ENCODE measurements at regions not wholly inside any gene's neighbourhood (a gene's known extent, or its start where the extent isn't known, plus 50 kb on each side); places are given as distances from the start of the nearest gene placed in this dataset.

DNA sequence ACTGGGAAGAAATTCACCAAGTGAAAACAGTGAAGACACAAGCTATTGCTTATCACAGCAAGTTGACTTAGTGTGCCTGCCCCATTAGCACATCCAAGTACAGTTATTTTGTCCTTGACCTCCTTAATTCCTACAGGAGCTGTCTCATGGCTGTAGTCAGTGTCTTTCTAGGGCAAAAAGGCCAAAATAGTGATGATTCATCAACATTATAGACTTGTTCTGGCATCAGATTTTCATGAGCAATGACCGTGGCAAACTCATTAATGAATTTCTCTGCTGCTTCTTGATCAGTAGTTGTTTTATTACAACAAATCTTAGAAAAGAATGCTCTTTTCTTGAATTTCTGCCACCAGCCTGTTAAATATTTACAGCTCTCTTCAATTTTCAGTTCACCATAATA lies 1169.3 kb upstream of the DDX18 start:
- POLR2A ChIA-PET, result no interaction called here
- CTCF ChIA-PET, result no interaction called here

DNA sequence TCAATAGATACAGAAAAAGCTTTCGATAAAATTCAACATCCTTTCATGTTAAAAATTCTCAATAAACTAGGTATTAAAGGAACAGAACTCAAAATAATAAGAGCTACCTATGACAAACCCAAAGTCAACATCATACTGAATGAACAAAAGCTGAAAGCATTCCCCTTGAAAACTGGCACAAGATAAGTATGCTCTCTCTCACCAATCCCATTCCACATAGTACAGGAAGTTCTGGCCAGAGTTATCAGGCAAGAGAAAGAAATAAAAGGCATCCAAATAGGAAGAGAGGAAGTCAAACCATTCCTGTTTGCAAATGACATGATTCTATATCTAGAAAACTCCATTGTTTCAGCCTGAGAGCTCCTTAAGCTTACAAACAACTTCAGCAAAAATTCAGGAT lies 1145.8 kb upstream of the DDX18 start:
- CTCF ChIA-PET, result no interaction called here
- POLR2A ChIA-PET, result no interaction called here

DNA sequence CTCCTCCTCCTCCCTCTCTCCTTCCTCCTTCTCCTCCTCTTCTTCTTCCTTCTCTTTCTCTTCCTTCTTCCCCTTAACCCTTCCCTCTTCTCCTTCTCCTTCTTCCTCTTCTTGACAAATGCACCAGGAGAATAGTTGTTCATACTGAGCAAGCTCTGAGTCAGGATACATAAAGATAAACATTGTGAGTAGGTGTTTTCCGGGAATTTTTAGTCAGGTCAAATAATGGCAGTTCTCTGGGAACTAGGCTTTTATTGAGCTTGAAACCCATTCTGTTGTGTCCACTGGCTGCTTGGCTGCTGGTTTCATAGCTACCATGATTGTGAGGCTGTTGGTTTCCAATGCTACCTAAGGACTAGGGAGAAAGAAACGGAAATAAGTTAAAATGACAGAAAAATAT lies 1144.7 kb upstream of the DDX18 start:
- ChIA-PET CTCF (no interaction called here), POLR2A (no interaction called here)

DNA sequence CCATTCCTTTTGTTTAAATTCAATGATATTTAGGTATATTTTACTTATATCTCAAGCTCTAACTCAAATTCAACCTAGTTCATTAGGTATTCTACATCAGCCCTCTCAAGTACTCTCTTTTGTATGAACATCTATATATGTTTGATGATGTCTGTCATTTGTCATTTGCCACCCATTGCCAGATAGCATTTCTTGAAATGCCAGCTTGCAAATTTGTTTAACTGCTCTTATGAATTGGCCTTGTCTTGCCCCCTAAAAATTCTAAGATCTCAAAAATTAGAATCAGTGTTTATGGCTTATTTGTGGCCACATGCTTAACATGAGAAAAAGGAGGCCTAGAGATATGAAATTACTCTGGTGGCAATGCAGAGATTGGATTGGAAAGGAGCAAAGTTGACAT lies 1140.3 kb upstream of the DDX18 start:
- POLR2A ChIA-PET, result no interaction called here
- CTCF ChIA-PET, result no interaction called here

DNA sequence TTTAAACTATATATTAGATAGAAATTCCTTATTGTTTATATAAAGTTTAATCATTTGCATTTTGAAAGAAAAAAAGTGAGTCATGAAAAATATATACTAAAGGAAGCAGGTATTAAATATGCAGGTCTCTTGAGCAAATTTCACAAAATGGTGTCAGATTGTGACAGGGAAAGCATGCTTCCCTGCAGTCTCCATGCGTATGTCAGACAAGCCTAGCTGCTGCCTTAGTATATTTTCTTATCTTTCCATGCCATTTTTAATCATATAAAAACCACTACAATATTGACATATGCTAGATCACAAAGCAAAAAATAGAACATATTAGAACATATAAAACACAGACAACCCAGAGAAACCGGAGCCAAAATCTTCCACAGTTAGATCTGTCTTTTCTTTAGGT lies 1137.7 kb upstream of the DDX18 start:
- ChIA-PET POLR2A (no interaction called here), CTCF (no interaction called here)

DNA sequence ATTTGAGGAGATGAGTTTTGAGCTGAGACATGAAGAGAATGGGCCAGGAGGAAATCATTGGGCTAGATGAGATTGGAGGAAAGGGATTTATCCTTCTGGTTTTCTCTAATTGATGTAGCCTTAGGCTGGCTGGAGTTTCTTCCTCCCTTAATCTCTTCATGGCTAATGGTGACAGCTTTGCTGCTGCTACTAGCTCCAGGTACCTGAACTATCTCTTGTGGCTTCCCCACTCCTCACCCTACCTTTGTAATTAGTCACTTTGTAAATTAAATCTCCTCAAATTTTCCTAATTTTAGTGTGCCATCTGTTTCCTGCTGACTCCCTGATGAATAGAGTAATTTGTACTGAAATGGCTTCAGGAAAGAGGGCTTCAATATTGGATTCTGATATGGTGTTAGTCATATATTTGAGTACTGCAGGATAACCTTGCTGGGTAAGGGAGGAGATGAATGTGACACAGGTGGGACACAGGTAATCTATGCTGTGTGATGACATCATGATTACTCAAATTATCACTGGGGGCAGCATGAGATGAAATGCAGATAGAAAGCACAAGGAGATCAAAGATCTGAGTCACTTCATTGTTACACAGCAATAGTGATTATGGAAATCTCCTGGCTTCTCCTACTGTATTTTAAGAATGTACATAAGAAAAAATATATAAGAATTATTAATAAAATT lies 1134.1 kb upstream of the DDX18 start:
- ChIA-PET POLR2A (no interaction called here), CTCF (no interaction called here)

DNA sequence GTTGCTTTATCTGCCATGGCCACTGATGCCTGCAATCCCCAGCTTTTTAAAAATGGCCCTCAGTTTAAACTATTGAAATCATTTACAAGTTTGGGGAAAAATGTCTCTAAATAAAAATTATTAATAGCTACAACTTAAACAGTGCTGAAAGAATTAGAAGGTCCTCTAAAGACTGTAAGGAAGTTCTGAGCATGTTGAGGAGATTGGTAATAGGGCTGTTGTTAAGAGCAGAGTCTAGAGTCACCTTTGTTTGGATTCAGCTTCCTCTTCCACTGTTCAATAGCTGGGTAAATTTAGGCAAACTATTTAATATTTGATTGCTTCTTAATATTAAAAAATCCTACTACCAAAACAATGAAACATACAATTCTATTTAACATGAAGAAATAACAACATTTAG lies 1127.1 kb upstream of the DDX18 start:
- POLR2A ChIA-PET, result no interaction called here
- CTCF ChIA-PET, result no interaction called here

DNA sequence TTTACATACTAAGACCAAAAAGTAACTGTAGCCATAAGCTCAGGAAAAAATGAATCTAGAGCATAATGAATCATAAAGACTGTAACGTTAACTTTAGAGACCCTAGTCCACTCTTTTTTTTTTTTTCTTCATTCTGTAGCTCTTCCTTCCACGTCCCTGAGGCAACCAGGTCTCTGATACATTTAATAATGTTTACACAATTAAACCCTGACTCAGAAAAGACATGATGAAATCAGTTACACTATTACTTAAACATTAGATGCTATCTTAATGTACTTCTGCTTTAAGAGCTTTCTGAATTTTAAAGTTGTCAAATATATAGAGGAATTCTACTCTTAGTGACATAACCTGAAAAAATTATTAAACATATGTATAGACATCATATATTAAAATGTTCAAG lies 1121.5 kb upstream of the DDX18 start:
- CTCF ChIA-PET, result no interaction called here
- POLR2A ChIA-PET, result no interaction called here

DNA sequence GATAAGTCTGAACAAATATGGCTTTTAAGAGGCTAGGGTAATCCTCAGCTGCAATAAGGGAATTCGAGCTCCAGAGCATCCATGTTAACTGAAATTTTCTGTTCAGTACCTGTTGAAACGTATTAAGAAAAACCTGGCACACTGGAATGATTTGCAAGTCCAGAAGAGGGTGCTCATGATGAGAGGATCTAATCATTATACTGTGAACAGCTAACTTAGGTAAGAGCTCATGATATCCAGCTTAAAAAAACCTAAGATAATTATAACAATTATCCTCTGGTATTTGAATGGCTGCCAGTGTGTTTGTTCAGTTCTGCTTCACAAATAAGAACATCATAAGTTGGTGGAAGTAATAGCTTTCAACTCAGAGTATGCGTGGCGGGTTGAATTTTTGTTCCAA lies 1118.3 kb upstream of the DDX18 start:
- ChIA-PET POLR2A (no interaction called here), CTCF (no interaction called here)

DNA sequence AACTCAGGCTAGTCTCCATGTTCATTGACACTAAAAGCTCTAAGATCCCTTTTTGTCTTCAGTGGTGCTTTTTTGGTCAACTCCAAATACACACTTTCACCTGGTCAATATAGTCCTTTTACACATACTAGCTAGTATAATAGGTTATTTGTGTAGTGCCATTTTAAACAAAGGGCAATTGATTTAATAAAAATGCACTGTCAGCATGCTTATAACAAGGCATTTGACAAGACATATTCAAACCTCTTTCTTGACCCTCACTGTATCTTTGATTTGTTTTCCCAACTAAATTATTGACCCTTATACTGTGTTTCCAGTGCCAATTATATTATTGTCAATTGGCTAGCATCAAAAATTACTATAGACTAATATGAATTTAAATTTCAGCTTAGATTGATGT lies 1117.6 kb upstream of the DDX18 start:
- ChIA-PET POLR2A (no interaction called here), CTCF (no interaction called here)

DNA sequence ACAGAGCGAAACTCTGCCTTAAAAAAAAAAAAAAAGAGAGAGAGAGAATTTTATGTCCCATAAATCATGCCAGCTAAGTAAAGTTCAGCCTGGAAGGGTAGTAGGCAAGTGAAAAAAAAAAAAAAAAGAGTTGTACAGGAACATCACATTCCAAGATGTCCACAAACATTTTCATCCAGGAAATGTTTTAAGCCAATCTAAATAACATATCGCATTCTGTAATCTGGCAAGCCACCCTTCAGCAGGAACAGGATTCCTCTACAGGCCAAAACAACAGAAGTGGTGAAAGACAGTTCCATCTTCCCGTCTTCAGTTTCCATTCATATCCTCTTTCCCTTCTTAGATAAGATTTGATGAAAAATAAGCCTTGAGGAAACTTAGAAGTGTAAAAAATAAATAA lies 1108.1 kb upstream of the DDX18 start:
- ChIA-PET CTCF (no interaction called here), POLR2A (no interaction called here)

DNA sequence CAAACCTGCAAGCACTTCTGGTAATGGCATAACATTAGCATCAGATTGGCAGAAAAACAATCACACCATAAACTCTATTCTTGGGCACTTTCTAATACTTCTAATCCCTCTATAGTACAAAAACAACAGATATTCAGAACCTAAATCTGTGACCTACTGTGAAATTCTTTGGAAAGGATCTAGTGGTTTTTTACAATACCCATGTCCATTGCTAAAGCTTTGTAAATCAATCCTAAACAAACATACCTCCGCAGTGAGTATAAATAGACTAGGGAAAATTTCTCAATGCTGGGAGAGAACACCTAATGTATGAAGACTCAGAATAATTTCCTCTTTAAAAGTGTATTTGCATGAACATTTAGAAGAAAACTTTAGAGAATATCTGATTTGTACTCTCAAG lies 1098.5 kb upstream of the DDX18 start:
- CTCF ChIA-PET, result no interaction called here
- POLR2A ChIA-PET, result no interaction called here

DNA sequence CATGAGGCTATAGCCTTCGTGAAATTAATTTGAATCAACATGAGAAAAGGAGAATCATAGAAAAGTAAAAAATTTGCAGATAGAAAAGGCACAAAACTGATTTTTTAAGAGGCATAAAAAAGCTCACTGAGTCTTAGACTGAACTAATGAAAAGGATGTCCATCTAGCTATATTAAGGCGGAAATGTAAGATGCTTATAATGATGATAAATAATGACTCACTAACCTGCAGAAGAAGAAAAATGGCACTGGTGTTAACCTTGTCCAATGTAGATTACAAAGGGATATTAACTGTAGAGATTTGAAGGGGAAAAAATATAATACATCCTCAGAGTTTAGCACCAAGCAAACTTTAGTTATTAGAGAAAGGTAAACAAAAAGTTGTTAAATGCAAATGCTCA lies 1098.0 kb upstream of the DDX18 start:
- CTCF ChIA-PET, result no interaction called here
- POLR2A ChIA-PET, result no interaction called here

DNA sequence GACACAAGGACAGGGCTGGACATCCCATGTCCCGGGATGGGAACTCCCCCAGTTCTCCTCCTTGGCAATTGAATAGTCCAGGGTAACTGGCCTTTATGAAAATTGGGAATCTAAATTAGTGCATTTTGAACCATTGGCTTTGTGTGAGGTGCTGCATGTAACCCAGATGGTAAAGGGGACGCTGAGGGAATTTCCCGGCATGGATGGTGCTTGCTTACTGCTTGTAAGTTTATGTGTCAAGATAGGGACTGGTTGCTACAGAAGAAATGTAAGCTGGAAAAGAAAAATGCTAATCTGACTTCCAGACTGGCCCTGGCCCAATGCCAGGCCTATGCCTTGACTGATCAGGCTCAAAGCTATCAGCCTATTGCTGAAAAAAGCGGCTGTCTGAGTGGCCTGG lies 1096.7 kb upstream of the DDX18 start:
- ChIA-PET POLR2A (no interaction called here), CTCF (no interaction called here)

DNA sequence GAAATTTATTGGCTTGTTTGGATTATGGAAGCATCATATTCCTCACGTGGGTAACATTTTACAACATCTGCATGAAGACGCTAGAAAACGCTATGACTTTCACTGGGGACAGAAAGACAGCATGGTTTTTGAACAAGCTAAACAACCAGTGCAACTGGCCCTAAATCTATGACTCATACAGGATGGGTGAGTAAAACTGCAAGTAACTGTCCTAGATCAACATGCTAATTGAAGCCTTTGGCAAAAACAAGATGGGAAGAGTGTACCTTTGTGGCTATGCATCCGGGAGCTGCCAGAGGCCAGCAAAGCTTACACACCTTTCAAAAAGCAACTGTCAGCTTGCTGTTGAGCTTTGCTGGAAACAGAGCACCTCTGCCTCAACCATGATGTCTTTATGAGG lies 1096.0 kb upstream of the DDX18 start:
- ChIA-PET POLR2A (no interaction called here), CTCF (no interaction called here)

DNA sequence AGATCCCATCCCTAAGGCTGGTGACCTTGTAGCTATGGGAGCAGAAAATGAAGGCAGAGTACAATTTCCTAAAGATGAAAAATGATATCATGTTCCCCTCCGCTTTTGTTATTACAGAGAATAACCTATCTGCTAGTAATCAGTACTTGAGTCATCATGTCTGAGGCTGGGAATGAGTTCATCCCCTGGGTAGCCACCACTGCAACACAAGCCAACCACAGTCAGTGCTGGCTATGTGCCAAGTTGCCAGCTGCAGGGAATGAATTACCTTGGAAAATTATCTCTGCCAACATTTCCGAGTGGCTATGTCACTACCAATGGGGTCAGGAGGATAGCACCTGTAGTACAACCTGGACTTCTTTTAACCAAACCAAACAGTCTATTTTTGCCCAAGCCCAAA lies 1094.7 kb upstream of the DDX18 start:
- CTCF ChIA-PET, result no interaction called here
- POLR2A ChIA-PET, result no interaction called here

DNA sequence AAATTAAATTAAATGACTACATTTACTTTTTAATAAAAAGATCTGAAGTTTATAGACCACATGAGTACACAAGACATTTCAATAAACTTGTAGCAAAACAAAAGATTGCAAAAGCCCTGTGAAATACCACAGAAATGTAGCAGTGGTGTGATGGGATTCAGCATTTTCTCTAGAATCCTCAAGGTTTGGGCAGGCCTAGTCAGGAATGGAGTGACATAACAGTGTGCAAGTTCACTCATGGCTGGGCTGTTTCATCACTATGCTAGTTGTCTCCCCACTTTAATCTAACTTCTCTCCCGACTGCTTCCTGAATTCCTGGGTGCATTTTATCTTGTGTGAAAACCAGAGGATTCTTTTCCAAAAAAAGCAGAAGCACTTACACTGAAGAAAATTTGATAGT lies 1089.9 kb upstream of the DDX18 start:
- ChIA-PET POLR2A (no interaction called here), CTCF (no interaction called here)

DNA sequence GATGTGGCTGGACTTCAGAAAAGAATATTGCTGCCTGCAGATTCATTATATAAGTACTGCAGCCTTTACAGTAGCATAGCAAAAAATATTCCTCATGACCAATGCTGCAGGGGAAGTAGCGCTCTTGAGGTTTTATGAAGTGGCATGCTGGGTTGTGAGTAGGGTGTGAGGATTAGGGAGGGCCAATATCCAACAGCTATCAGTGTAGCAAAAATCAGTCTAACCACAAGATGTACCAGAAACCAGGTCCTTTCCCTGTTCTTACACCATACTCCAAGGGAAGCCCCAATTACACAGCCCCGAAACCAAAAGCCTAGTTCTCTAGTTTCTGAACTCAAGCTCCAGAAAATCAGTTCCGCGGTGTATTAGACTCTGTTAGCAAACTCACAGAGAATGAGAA lies 1082.2 kb upstream of the DDX18 start:
- ChIA-PET POLR2A (no interaction called here), CTCF (no interaction called here)

DNA sequence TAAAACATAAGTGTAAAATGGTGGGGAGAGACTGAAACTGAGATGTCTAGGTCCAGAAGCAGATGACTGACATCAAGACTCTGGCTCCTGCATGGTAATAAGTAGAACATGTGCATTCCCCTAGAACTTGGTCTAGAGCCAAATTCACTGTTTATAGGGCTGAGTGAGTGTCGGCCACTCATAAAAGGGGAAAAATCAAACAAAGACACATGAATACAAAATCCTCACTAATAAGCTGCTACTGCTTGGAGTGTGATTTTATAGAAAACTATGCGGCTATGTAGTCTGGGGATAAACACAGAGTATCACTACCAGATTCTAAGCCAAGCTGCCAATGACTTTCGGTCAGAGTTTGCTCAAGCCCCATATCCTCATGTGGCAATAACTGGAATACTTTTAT lies 1080.8 kb upstream of the DDX18 start:
- ChIA-PET POLR2A (no interaction called here), CTCF (no interaction called here)

DNA sequence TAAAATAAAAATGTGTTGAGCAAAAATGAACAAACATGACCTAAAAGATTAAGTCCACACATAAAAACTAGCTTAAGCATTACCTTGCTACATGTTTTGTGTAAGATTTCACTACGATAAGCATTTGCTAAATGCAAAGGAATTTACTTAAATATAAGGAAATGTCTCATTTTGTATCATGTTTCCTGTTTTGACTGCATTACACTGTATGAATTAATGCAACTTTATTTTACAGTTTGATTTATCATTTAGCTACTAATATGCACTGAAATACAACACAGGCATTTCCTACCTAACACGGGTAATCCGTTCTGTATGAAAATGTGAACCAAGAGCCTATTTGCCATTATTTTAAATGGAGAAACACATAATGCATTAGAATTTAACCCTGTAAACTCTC lies 1076.5 kb upstream of the DDX18 start:
- ChIA-PET CTCF (no interaction called here), POLR2A (no interaction called here)

DNA sequence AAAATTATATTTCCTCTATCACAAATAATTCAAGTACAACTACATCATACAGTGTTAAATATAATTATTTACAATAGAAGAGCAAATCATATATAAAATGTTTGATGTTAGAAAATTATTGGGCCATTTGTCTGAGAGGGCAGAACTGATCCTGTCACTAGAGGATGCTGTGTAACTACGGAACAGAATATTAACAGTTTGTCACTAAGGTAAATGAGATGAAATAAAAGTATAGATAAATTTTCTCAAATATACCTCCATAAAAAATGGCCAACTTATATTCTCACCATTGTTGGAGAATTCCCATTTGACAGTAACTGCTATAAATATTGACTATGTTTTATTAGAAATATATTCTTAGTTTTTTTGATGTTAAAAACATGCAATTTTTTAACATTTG lies 1067.4 kb upstream of the DDX18 start:
- CTCF ChIA-PET, result no interaction called here
- POLR2A ChIA-PET, result no interaction called here

DNA sequence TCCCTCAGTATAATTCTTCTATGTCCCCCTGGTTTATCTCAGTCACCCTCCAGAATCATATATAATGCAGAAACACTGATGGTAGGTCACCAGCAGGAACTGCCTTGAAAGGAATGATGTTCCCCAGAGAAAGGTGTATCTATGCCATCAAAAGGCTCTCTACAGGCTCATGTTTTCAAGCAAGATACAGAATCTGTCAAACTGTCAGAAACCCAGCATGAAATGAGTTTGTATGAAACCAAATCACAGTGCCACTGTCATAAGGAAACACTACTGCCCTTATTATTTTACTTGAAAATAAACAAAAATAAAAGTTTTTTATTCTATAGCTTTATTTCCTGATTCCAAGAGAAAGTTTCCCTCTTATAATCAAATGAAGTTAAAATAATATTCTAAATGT lies 1064.5 kb upstream of the DDX18 start:
- ChIA-PET POLR2A (no interaction called here), CTCF (no interaction called here)

DNA sequence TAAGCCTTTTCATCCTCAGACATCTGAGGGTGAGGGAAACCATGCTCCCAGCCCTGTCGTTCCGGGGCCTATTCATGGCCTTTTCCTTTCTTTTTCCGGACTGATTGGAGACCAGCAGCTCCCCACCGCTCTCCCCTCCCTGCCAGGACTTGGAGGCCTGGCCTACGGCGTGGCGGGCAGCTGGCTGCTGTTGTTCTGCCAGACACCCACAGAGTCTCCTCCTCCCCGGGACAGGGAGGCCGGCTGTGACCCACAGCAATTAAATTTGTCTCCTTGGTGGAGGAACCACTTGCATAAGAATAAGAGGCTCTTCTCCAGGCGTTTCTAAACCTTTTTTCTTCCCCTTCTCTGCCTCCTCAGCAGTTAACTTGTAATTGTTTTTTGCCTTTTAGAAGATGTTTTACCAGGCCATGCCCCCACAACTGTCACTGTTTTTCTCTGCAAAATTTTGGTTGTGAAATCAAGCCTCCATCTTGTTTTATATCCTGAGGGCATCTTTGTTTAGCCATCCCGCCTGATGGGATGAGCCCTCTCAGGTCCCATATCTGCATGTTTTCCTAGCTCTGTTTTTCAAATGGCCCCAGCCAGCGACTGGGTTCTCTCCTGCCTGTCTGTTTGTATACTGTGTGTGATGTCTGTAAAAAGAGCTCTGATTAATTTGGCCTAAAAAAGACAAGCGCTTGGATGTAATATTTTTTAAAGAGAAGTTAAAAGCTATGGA lies 1060.0 kb upstream of the DDX18 start:
- ChIA-PET POLR2A (no interaction called here), CTCF (no interaction called here)
